Esophagus (tissue), 2 donors: ENCODE measurements at regions not wholly inside any gene's neighbourhood (a gene's known extent, or its start where the extent isn't known, plus 50 kb on each side); places are given as distances from the start of the nearest gene placed in this dataset.
A peak's percentile ranks its signal among the peaks of the same experiment; 100 is the strongest.
"Not testable (repeated sequence)": the region's sequence is repeated elsewhere in the genome, so short reads cannot be mapped to it uniquely, and the experiment has no call there.

Source experiments
- H3K27ac ChIP-seq, 2 donors: one replicate each; pipeline ENCODE4 v1.5.1; 2013; ENCODE audit warnings: low read depth in 2 of 2, mild to moderate bottlenecking in 2 of 2, inconsistent platforms in 1 of 2, low read length in 1 of 2, moderate library complexity in 1 of 2
- H3K27me3 ChIP-seq, 2 donors: one replicate each; pipeline ENCODE4 v1.6.1; 2013; ENCODE audit warnings: low read length in 2 of 2, control low read depth in 1 of 2, mild to moderate bottlenecking in 1 of 2; ENCODE audit not compliant: insufficient read depth in 2 of 2, control insufficient read depth in 1 of 2
- H3K36me3 ChIP-seq, 2 donors: one replicate each; pipeline ENCODE4 v1.6.1; 2013; ENCODE audit warnings: low read length in 1 of 2; ENCODE audit not compliant: control insufficient read depth in 2 of 2, insufficient read depth in 2 of 2
- H3K4me1 ChIP-seq, 2 donors: one replicate each; pipeline ENCODE4 v1.6.1; 2013; ENCODE audit warnings: low read length in 1 of 2; ENCODE audit not compliant: control insufficient read depth in 2 of 2, insufficient read depth in 2 of 2
- H3K4me3 ChIP-seq, 2 donors: one replicate each; pipeline ENCODE4 v1.5.1; 2013; ENCODE audit warnings: low read length in 2 of 2, mild to moderate bottlenecking in 2 of 2, low read depth in 1 of 2, moderate library complexity in 1 of 2
- H3K9me3 ChIP-seq, 2 donors: one replicate each; pipeline ENCODE4 v1.6.1; 2013; ENCODE audit warnings: mild to moderate bottlenecking in 2 of 2, low read depth in 1 of 2, low read length in 1 of 2, moderate library complexity in 1 of 2; ENCODE audit not compliant: control insufficient read depth in 2 of 2, insufficient read depth in 1 of 2
- WGBS, 2 donors: extraction: QIAGEN DNeasy Blood & Tissue Kit; methylation state at CpG; one replicate each; pipeline ENCODE4 v1.1.7; 2013; 5-methylcytosine and 5-hydroxymethylcytosine counted together
- donor health status: healthy with polysubstance abuse.
- donor health status: Bipolar disorder and iron deficiency.

DNA sequence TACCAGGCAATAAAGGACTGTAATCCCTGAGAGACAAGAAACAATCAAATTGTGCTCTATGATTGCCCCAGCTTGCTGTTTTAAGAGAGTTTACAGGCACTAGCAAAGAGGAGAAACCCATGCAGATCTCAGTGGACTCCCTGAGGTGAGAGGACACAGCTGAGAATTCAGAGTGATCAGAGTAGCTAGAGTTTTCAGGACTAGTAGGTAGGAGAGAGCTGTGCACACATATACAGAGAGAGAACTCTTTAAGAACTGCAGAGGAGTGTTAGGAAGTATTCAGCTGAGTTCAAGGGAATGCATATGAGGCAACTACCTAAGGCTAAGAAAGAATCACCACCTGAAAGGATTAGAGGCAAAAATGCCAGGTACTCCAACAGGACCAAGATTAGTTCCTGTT, 904.8 kb downstream of the CDH8 start:
- no peak overlapping the region for H3K4me3 ChIP-seq

DNA sequence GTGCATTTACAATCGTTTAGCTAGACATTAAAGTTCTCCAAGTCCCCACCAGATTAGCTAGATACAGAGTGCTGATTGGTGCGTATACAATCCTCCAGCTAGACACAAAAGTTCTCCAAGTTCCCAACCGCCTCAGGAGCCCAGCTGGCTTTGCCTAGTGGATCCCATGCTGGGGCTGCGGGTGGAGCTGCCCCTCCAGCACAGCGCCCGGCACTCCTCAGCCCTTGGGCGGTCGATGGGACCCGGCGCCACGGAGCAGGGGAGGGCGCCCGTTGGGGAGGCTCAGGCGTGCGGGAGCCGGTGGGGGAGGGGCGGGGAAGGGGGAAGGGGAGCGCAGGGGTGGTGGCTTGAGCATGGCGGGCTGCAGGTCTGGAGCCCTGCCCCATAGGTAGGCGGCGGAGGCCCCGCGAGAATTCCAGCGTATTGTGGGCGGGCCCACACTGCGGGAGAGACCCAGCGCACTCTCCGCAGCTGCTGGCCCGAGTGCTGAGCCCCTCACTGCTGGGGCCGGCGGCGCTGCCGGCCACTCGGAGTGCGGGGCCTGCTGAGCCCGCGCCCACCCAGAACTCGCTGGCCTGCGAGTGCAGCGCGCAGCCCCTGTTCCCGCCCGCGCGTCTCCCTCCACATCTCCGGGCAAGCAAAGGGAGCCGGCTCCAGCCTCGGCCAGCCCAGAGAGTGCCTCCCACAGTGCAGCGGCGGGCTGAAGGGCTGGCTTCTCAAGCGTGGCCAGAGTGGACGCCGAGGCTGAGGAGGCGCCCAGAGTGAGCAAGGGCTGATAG, 907.5 kb downstream of the CDH8 start:
- Histone ChIP-seq H3K36me3 (no peaks in the 10 kb centered on the region), H3K9me3 (peaks cover 0 to 4% of the 10 kb centered on the region in 2 donors), H3K4me3 (no peak overlapping the region), H3K4me1 (no peaks in the 10 kb centered on the region), H3K27ac (no peak overlapping the region), H3K27me3 (no peaks in the 10 kb centered on the region)
- WGBS, 2 donors: 96% methylated on average over 51 to 54 of the region's 54 CpGs

More for the DNA sequence above, 904.8 kb downstream of the CDH8 start:
- H3K27me3 ChIP-seq: no peaks in the 10 kb centered on the region
- no peaks in the 10 kb centered on the region for H3K36me3 ChIP-seq
- peaks cover 0 to 4% of the 10 kb centered on the region in 2 donors for H3K9me3 ChIP-seq
- no peak overlapping the region for H3K27ac ChIP-seq
- no peaks in the 10 kb centered on the region for H3K4me1 ChIP-seq

- Histone ChIP-seq H3K4me3 (no peak overlapping the region), H3K36me3 (no peaks in the 10 kb centered on the region), H3K9me3 (no peaks in the 10 kb centered on the region), H3K4me1 (no peaks in the 10 kb centered on the region), H3K27ac (no peak overlapping the region), H3K27me3 (no peaks in the 10 kb centered on the region)
- 54 to 59% methylated on average over 3 of the region's 3 CpGs for WGBS, 2 donors
These were observed 930.7 kb downstream of the CDH8 start for GRCh38 chr16:61105544-61105943.

- Histone ChIP-seq H3K27me3 (no peaks in the 10 kb centered on the region), H3K27ac (no peak overlapping the region), H3K36me3 (no peaks in the 10 kb centered on the region), H3K4me3 (no peak overlapping the region), H3K4me1 (no peaks in the 10 kb centered on the region), H3K9me3 (no peaks in the 10 kb centered on the region)
- 69 to 70% methylated on average over 2 of the region's 2 CpGs for WGBS, 2 donors
These were observed 937.7 kb downstream of the CDH8 start for GRCh38 chr16:61098505-61098904.

DNA sequence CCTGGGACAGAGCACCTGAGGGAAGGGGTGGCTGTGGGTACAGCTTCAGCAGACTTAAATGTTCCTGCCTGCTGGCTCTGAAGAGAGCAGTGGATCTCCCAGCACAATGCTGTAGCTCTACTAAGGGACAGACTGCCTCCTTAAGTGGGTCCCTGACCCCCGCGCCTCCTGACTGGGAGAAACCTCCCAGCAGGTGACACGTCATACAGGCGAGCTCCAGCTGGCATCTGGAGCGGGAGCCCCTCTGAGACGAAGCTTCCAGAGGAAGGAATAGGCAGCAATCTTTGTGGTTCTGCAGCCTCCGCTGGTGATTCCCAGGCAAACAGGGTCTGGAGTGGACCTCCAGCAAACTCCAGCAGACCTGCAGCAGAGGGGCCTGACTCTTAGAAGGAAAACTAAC, 944.9 kb downstream of the CDH8 start:
- not testable (repeated sequence) for H3K4me3 ChIP-seq
- 82 to 86% methylated on average over 7 of the region's 7 CpGs for WGBS, 2 donors

GRCh38 chr16:61083711-61084110, 952.5 kb downstream of the CDH8 start:
- WGBS, 2 donors: 41 to 43% methylated on average over 1 of the region's 1 CpG

More for the DNA sequence above, 944.9 kb downstream of the CDH8 start:
- H3K27me3 ChIP-seq, H3K4me1 ChIP-seq, H3K36me3 ChIP-seq, H3K27ac ChIP-seq, H3K9me3 ChIP-seq: not testable (repeated sequence)

DNA sequence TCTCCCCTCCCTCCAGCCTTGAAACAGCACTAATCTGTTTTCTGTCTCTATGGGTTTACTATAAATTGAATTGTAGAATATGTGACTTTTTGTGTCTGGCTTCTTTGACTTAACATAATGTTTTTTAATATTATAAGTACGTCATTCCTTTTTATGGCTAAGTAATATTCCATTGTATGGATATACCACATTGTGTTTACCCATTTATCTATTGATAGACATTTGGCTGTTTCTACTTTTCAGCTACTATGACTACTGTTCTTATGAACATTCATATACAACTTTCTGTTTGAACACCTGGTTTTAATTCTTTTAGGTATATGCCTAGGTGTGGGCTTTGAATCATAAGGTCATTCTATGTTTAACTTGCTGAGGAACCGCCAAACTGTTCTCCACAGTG, 961.9 kb downstream of the CDH8 start:
- no peak overlapping the region for H3K4me3 ChIP-seq
- H3K27me3 ChIP-seq: no peaks in the 10 kb centered on the region
- WGBS, 2 donors: 69 to 74% methylated on average over 2 of the region's 2 CpGs

More at GRCh38 chr16:61083711-61084110, 952.5 kb downstream of the CDH8 start:
- Histone ChIP-seq H3K4me1 (no peaks in the 10 kb centered on the region), H3K36me3 (no peaks in the 10 kb centered on the region), H3K4me3 (no peak overlapping the region), H3K27me3 (no peaks in the 10 kb centered on the region), H3K9me3 (no peaks in the 10 kb centered on the region), H3K27ac (no peak overlapping the region)

DNA sequence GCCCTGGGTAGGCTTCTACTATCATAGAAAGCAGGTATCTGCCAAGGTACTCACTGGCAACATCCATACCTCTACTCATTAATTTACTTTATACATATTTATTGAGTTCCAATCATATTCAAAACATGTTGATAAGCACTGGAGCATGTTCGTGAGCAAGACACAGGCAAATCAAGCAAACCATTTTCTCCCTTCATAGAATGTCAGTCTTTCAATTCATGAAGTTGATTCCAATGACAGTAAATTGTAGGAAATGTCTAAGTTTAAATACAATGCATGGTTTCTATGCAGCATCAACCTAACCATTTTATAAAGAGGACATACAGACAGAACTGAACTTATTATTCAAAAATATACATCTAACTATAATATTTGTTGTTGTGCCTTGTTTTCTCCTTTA, 978.6 kb downstream of the CDH8 start:
- no peak overlapping the region for H3K27ac ChIP-seq
- no peaks in the 10 kb centered on the region for H3K4me1 ChIP-seq
- no peaks in the 10 kb centered on the region for H3K27me3 ChIP-seq
- H3K36me3 ChIP-seq: no peaks in the 10 kb centered on the region
- 71 to 74% methylated on average over 1 of the region's 1 CpG for WGBS, 2 donors
- H3K9me3 ChIP-seq: no peaks in the 10 kb centered on the region
- no peak overlapping the region for H3K4me3 ChIP-seq

More for the DNA sequence above, 961.9 kb downstream of the CDH8 start:
- H3K36me3 ChIP-seq: no peaks in the 10 kb centered on the region
- H3K4me1 ChIP-seq: no peaks in the 10 kb centered on the region
- H3K9me3 ChIP-seq: no peaks in the 10 kb centered on the region
- H3K27ac ChIP-seq: no peak overlapping the region

DNA sequence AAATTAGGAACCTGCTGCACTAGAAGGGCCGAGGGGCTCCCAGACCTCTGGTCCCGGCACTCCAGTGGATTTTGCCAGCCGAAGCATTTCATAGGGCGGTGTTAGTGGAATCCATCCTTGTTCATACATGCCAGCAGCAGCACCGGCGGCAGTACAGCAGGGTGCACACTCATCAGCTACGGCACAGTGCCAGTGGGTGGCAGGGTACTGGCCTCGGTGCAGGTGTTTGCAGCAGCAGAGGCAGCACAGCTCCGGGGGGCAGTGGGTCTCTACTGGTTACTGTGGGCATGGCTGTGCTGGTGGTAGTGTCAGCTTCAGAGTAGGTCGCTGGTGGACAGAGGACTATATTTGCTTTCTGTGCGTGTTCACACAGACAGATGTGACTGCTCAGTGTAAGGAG, 985.7 kb downstream of the CDH8 start:
- H3K27ac ChIP-seq: no peak overlapping the region
- peaks cover 5% of the 10 kb centered on the region in 2 donors for H3K9me3 ChIP-seq
- peak overlapping the region in 1 of 2 donors; percentile 13 for H3K4me3 ChIP-seq
- H3K4me1 ChIP-seq: no peaks in the 10 kb centered on the region
- no peaks in the 10 kb centered on the region for H3K27me3 ChIP-seq
- 78 to 79% methylated on average over 11 of the region's 11 CpGs for WGBS, 2 donors
- no peaks in the 10 kb centered on the region for H3K36me3 ChIP-seq

- WGBS, 2 donors: 29 to 30% methylated on average over 4 of the region's 4 CpGs
- peaks cover 5% of the 10 kb centered on the region in 2 donors for H3K9me3 ChIP-seq
- H3K4me1 ChIP-seq: no peaks in the 10 kb centered on the region
- H3K27ac ChIP-seq: no peak overlapping the region
- no peak overlapping the region for H3K4me3 ChIP-seq
- H3K36me3 ChIP-seq: no peaks in the 10 kb centered on the region
- H3K27me3 ChIP-seq: no peaks in the 10 kb centered on the region
These were observed 990.3 kb downstream of the CDH8 start for GRCh38 chr16:61045931-61046330.
